Lung (tissue), 11 donors: ENCODE measurements at regions not wholly inside any gene's neighbourhood (a gene's known extent, or its start where the extent isn't known, plus 50 kb on each side); places are given as distances from the start of the nearest gene placed in this dataset.
A peak's percentile ranks its signal among the peaks of the same experiment; 100 is the strongest.

Experiments
- ATAC-seq: fragments of 200-7000 bp; cut with Tn5 transposase; one replicate; pipeline ENCODE4 v1.9.1; 2020; ENCODE audit warnings: moderate number of reproducible peaks; ENCODE audit not compliant: insufficient read depth, low FRiP score
- DNase-seq, 3 donors: peaks; one replicate each; pipeline ENCODE4 v3.0.0-alpha.2; 2013 to 2017
- H3K27ac ChIP-seq, 2 donors: one replicate each; pipeline ENCODE4 v1.5.1; 2013; ENCODE audit warnings: mild to moderate bottlenecking in 2 of 2, moderate library complexity in 2 of 2, control low read depth in 1 of 2, inconsistent platforms in 1 of 2, low read depth in 1 of 2, low read length in 1 of 2
- H3K27me3 ChIP-seq, 3 donors: one replicate each; pipeline ENCODE4 v1.5.1; 2013; ENCODE audit warnings: low read length in 2 of 3; ENCODE audit not compliant: control insufficient read depth in 3 of 3, insufficient read depth in 3 of 3
- H3K36me3 ChIP-seq, 4 donors: one replicate each; pipeline ENCODE4 v1.5.1; 2013; ENCODE audit warnings: low read length in 4 of 4, mild to moderate bottlenecking in 1 of 4, moderate library complexity in 1 of 4; ENCODE audit not compliant: control insufficient read depth in 4 of 4, insufficient read depth in 4 of 4
- H3K4me1 ChIP-seq, 5 donors: one replicate each; pipeline ENCODE4 v1.5.1; 2013; ENCODE audit warnings: low read length in 5 of 5, mild to moderate bottlenecking in 2 of 5, moderate library complexity in 1 of 5; ENCODE audit not compliant: control insufficient read depth in 5 of 5, insufficient read depth in 5 of 5
- H3K4me3 ChIP-seq: one replicate; pipeline ENCODE4 v1.5.1; 2013; ENCODE audit warnings: mild to moderate bottlenecking, control low read depth, moderate library complexity
- H3K9ac ChIP-seq, 2 donors: one replicate each; pipeline ENCODE4 v1.5.1; 2013; ENCODE audit warnings: low read length in 2 of 2, control low read depth in 1 of 2; ENCODE audit not compliant: insufficient read depth in 1 of 2
- H3K9me3 ChIP-seq, 4 donors: one replicate each; pipeline ENCODE4 v1.5.1; 2013; ENCODE audit warnings: low read length in 3 of 4, mild to moderate bottlenecking in 1 of 4, moderate library complexity in 1 of 4; ENCODE audit not compliant: control insufficient read depth in 4 of 4, insufficient read depth in 3 of 4
- CTCF ChIP-seq: IDR thresholded peaks from 2 replicates; pipeline ENCODE4 v1.5.1; 2012; ENCODE audit warnings: mild to moderate bottlenecking; ENCODE audit errors: control extremely low read depth, extremely low read depth
- WGBS, 2 donors: extraction: QIAGEN DNeasy Blood & Tissue Kit; methylation state at CpG; one replicate each; pipeline ENCODE4 v1.1.7; 2013; 5-methylcytosine and 5-hydroxymethylcytosine counted together
- donor health status: control.
- donor health status: control.
- donor health status: Bipolar disorder and iron deficiency.
- donor health status: healthy.
- donor health status: DM: yes; HTN: yes; CAD: no.

- Histone ChIP-seq H3K4me1 (peaks cover 0 to 6% (median 0%) of the 10 kb centered on the region in 5 donors), H3K27ac (no peak overlapping the region), H3K9me3 (peaks cover 0 to 2% (median 0%) of the 10 kb centered on the region in 4 donors), H3K27me3 (no peaks in the 10 kb centered on the region), H3K4me3 (no peak overlapping the region), H3K9ac (no peak overlapping the region), H3K36me3 (no peaks in the 10 kb centered on the region)
- DNase-seq (no peak), ATAC-seq (no peak)
- no peak for TF ChIP-seq CTCF
- 83 to 93% methylated on average over 2 of the region's 2 CpGs for WGBS, 2 donors
Measured at GRCh38 chr6:126480268-126480667, 140.4 kb downstream of the CENPW start.

GRCh38 chr6:126481319-126481718, 141.4 kb downstream of the CENPW start:
- no peak for ATAC-seq

GRCh38 chr6:126504792-126505191, 164.9 kb downstream of the CENPW start:
- Histone ChIP-seq H3K27me3 (no peaks in the 10 kb centered on the region), H3K4me3 (no peak overlapping the region), H3K36me3 (no peaks in the 10 kb centered on the region), H3K4me1 (no peaks in the 10 kb centered on the region), H3K9me3 (peaks cover 0 to 3% (median 0%) of the 10 kb centered on the region in 4 donors), H3K27ac (no peak overlapping the region), H3K9ac (no peak overlapping the region)
- ATAC-seq (no peak), DNase-seq (no peak)
- TF ChIP-seq CTCF, result no peak
- WGBS, 2 donors, result 96 to 98% methylated on average over 9 of the region's 9 CpGs

More at GRCh38 chr6:126481319-126481718, 141.4 kb downstream of the CENPW start:
- Histone ChIP-seq H3K27me3 (no peaks in the 10 kb centered on the region), H3K9me3 (peaks cover 0 to 3% (median 1%) of the 10 kb centered on the region in 4 donors), H3K4me3 (no peak overlapping the region), H3K9ac (no peak overlapping the region), H3K4me1 (no peaks in the 10 kb centered on the region), H3K27ac (no peak overlapping the region), H3K36me3 (no peaks in the 10 kb centered on the region)
- no peak for TF ChIP-seq CTCF
- DNase-seq, result peak in 1 of 3 donors; percentile 0
- 66 to 88% methylated on average over 1 of the region's 1 CpG for WGBS, 2 donors

GRCh38 chr6:126513198-126513597, 173.3 kb downstream of the CENPW start:
- WGBS, 2 donors, result 57 to 87% methylated on average over 1 of the region's 1 CpG
- DNase-seq (no peak), ATAC-seq (no peak)
- no peaks in the 10 kb centered on the region for H3K27me3 ChIP-seq
- peaks cover 0 to 4% (median 0%) of the 10 kb centered on the region in 4 donors for H3K9me3 ChIP-seq
- TF ChIP-seq CTCF, result no peak
- H3K27ac ChIP-seq, result no peak overlapping the region
- no peaks in the 10 kb centered on the region for H3K36me3 ChIP-seq
- no peak overlapping the region for H3K9ac ChIP-seq
- H3K4me3 ChIP-seq, result no peak overlapping the region
- no peaks in the 10 kb centered on the region for H3K4me1 ChIP-seq
